Lower leg skin (tissue), 3 donors: ENCODE measurements at regions not wholly inside any gene's neighbourhood (a gene's known extent, or its start where the extent isn't known, plus 50 kb on each side); places are given as distances from the start of the nearest gene placed in this dataset.

Source experiments
- POLR2A ChIP-seq, 2 donors: fragments of 450-650 bp; IDR thresholded peaks; one replicate each; pipeline ENCODE4 v1.6.1; 2016 to 2017; ENCODE audit warnings: antibody characterized with exemption in 2 of 2, mild to moderate bottlenecking in 1 of 2, moderate library complexity in 1 of 2
- TF ChIP-seq, protein P1 (sequence below), 3 donors: fragments of 450-650 bp; IDR thresholded peaks; one replicate each; pipeline ENCODE4 v1.5.1; 2016; ENCODE audit warnings: antibody characterized with exemption in 3 of 3, mild to moderate bottlenecking in 3 of 3, moderate library complexity in 2 of 3

DNA sequence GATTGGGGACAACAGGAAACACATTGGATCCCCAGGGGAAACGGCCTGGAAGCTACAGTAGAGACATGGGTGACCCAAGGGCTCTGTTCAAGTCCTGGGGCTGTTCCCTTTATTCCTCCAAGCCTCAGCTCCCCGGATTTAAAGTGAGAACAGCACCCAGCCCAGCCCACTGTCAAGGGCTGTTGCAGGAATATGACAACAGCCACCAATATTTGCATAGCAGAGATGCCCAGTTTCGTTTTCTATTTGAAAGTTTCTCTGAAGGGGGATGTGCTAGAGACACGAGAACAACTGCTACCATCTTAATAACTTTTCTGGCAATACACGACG is 81.1 kb upstream of the WNT7B start:
- TF ChIP-seq, protein P1, sequence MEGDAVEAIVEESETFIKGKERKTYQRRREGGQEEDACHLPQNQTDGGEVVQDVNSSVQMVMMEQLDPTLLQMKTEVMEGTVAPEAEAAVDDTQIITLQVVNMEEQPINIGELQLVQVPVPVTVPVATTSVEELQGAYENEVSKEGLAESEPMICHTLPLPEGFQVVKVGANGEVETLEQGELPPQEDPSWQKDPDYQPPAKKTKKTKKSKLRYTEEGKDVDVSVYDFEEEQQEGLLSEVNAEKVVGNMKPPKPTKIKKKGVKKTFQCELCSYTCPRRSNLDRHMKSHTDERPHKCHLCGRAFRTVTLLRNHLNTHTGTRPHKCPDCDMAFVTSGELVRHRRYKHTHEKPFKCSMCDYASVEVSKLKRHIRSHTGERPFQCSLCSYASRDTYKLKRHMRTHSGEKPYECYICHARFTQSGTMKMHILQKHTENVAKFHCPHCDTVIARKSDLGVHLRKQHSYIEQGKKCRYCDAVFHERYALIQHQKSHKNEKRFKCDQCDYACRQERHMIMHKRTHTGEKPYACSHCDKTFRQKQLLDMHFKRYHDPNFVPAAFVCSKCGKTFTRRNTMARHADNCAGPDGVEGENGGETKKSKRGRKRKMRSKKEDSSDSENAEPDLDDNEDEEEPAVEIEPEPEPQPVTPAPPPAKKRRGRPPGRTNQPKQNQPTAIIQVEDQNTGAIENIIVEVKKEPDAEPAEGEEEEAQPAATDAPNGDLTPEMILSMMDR (IDR thresholded peaks at IDR 0.05): no peak
- no peak for TF ChIP-seq POLR2A (IDR thresholded peaks at IDR 0.05)
